ENCODE measurements at regions not wholly inside any gene's neighbourhood (a gene's known extent, or its start where the extent isn't known, plus 50 kb on each side); places are given as distances from the start of the nearest gene placed in this dataset.

DNA sequence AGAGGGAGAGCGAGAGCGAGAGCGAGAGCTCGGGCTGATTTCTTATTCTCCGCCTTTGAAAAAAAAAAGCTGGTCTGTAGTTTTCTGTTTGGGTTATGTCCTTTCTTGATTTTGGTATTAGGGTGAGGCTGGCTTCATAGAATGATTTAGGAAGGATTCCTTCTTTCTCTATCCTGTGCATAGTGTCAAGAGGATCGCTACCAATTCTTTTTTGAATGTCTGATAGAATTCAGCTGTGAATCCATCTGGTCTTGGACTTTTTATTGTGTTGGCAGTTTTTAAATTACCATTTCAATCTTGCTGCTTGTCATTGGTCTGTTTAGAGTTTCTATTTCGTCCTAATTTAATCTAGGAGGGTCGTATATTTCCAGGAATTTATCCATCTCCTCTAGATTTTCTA is 1414.6 kb upstream of the MIR17HG start:
- no peak for TF ChIP-seq CTCF (IDR thresholded peaks at IDR 0.05)
- ATAC-seq (no peak), DNase-seq (no peak)
- no peaks in the 10 kb centered on the region for H3K36me3 ChIP-seq (ENCODE audit: low read depth)
- no peak overlapping the region for H3K4me3 ChIP-seq
- intact Hi-C loops (cut with DNase I, micrococcal nuclease): no loop called here
- no peaks in the 10 kb centered on the region for H3K9me3 ChIP-seq
- peaks cover 4% of the 10 kb centered on the region for H3K4me1 ChIP-seq (ENCODE audit: low read depth)

DNA sequence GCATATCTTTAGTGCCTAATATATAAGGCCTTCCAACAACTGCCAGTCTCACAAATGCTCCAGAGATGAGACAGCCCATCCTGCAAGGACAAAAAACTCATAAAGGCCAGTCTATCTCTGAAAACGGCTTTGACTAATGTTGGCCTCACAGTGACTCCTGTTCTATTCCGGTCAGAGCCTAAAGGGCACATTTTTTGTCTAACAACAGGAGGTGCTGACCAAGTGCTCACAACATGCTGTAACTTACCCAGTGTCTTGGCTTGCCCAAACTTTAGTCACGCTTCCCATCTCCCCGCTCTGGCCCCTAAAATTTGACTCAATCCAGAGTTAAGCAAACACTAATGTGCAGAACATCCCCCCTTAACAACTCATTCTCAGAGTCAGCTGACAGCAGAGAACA is 1411.2 kb upstream of the MIR17HG start:
- TF ChIP-seq CTCF (IDR thresholded peaks at IDR 0.05): no peak
- no peak overlapping the region for H3K4me3 ChIP-seq
- ATAC-seq: no peak
- intact Hi-C loops (cut with DNase I, micrococcal nuclease): no loop called here
- no peaks in the 10 kb centered on the region for H3K4me1 ChIP-seq (ENCODE audit: low read depth)
- H3K9me3 ChIP-seq: no peaks in the 10 kb centered on the region
- H3K36me3 ChIP-seq (ENCODE audit: low read depth): no peaks in the 10 kb centered on the region
- DNase-seq: no peak

- no peak overlapping the region for H3K4me3 ChIP-seq
- intact Hi-C loops (cut with DNase I, micrococcal nuclease): no loop called here
- H3K36me3 ChIP-seq (ENCODE audit: low read depth): no peaks in the 10 kb centered on the region
- no peaks in the 10 kb centered on the region for H3K4me1 ChIP-seq (ENCODE audit: low read depth)
- TF ChIP-seq CTCF (IDR thresholded peaks at IDR 0.05): no peak
- no peak for DNase-seq
- no peak for ATAC-seq
- no peaks in the 10 kb centered on the region for H3K9me3 ChIP-seq
Observed at GRCh38 chr13:89937420-89937819, 1410.1 kb upstream of the MIR17HG start.

DNA sequence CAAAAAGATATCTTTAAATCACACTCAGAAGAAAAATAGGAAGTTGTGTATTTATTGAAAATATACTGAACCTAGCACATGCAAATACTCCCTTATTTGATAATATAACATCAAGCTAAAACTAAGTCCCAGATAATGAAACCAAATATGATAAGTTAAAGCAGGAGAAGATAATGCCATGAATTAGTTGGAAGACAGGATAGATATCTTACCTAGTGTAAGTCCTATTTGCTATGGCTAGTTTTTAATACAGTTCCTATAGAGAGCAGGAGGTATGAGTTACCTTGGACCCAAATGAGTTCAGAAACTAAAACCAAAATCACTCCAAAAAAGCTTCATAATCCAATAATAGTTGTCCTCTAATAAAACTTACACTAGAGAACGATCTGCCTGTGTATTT is 1407.1 kb upstream of the MIR17HG start:
- DNase-seq: no peak
- ATAC-seq: no peak
- no peak for TF ChIP-seq CTCF (IDR thresholded peaks at IDR 0.05)
- H3K36me3 ChIP-seq (ENCODE audit: low read depth): no peaks in the 10 kb centered on the region
- intact Hi-C loops (cut with DNase I, micrococcal nuclease): no loop called here
- H3K4me1 ChIP-seq (ENCODE audit: low read depth): no peaks in the 10 kb centered on the region
- no peaks in the 10 kb centered on the region for H3K9me3 ChIP-seq
- H3K4me3 ChIP-seq: no peak overlapping the region

GRCh38 chr13:89943139-89943538 is 1404.3 kb upstream of the MIR17HG start:
- no peaks in the 10 kb centered on the region for H3K4me1 ChIP-seq (ENCODE audit: low read depth)
- TF ChIP-seq CTCF (IDR thresholded peaks at IDR 0.05): no peak
- DNase-seq (no peak), ATAC-seq (no peak)
- H3K4me3 ChIP-seq: no peak overlapping the region
- no peaks in the 10 kb centered on the region for H3K36me3 ChIP-seq (ENCODE audit: low read depth)
- H3K9me3 ChIP-seq: no peaks in the 10 kb centered on the region
- intact Hi-C loops (cut with DNase I, micrococcal nuclease): no loop called here

GRCh38 chr13:89950225-89950624 is 1397.3 kb upstream of the MIR17HG start:
- no peaks in the 10 kb centered on the region for H3K9me3 ChIP-seq
- no peaks in the 10 kb centered on the region for H3K36me3 ChIP-seq (ENCODE audit: low read depth)
- H3K4me1 ChIP-seq (ENCODE audit: low read depth): no peaks in the 10 kb centered on the region
- no peak for DNase-seq
- no peak for TF ChIP-seq CTCF (IDR thresholded peaks at IDR 0.05)
- intact Hi-C loops (cut with DNase I, micrococcal nuclease): no loop called here
- no peak for ATAC-seq
- H3K4me3 ChIP-seq: no peak overlapping the region
